A204.1 (cell line): ENCODE measurements at regions not wholly inside any gene's neighbourhood (a gene's known extent, or its start where the extent isn't known, plus 50 kb on each side); places are given as distances from the start of the nearest gene placed in this dataset.
A peak's percentile ranks its signal among the peaks of the same experiment; 100 is the strongest.
"Not testable (repeated sequence)": the region's sequence is repeated elsewhere in the genome, so short reads cannot be mapped to it uniquely, and the experiment has no call there.

Experiments
- FAIRE-seq: peaks from 2 replicates; lab custom pipeline; 2012; peaks lifted over from hg19 to GRCh38; lab: Jason Lieb, UNC

- FAIRE-seq = no peak
These were observed 1495.2 kb downstream of the MAT2B start for GRCh38 chr5:165000479-165001190.

- no peak for FAIRE-seq
These were observed 1497.9 kb downstream of the MAT2B start for GRCh38 chr5:165003283-165003682.

- no peak for FAIRE-seq
These were observed 1498.8 kb downstream of the MAT2B start for GRCh38 chr5:165004175-165004574.

- FAIRE-seq = no peak
These were observed 1509.0 kb downstream of the MAT2B start for GRCh38 chr5:165014439-165014838.

- no peak for FAIRE-seq
These were observed 1509.7 kb downstream of the MAT2B start for GRCh38 chr5:165015126-165015525.

- no peak for FAIRE-seq
These were observed 1510.1 kb downstream of the MAT2B start for GRCh38 chr5:165015547-165015946.

GRCh38 chr5:165026971-165027370 is 1521.6 kb downstream of the MAT2B start:
- FAIRE-seq = no peak

- no peak for FAIRE-seq
These were observed 1522.9 kb downstream of the MAT2B start for GRCh38 chr5:165028356-165028755.

- no peak for FAIRE-seq
These were observed 1523.9 kb downstream of the MAT2B start for GRCh38 chr5:165029099-165029870.

GRCh38 chr5:165030971-165031370 is 1525.6 kb downstream of the MAT2B start:
- no peak for FAIRE-seq

- FAIRE-seq = no peak
These were observed 1526.0 kb downstream of the MAT2B start for GRCh38 chr5:165031371-165031770.

- FAIRE-seq = no peak
These were observed 1530.1 kb downstream of the MAT2B start for GRCh38 chr5:165035520-165035919.

- FAIRE-seq = no peak
These were observed 1534.3 kb downstream of the MAT2B start for GRCh38 chr5:165039748-165040147.

GRCh38 chr5:165045941-165046340 is 1540.5 kb downstream of the MAT2B start:
- FAIRE-seq = not testable (repeated sequence)

GRCh38 chr5:165055476-165055875 is 1550.1 kb downstream of the MAT2B start:
- FAIRE-seq = no peak

GRCh38 chr5:165057145-165057544 is 1551.7 kb downstream of the MAT2B start:
- no peak for FAIRE-seq

- FAIRE-seq = no peak
These were observed 1561.4 kb downstream of the MAT2B start for GRCh38 chr5:165066751-165067385.

- no peak for FAIRE-seq
These were observed 1571.3 kb downstream of the MAT2B start for GRCh38 chr5:165076686-165077085.

- FAIRE-seq = no peak
These were observed 1574.0 kb downstream of the MAT2B start for GRCh38 chr5:165079389-165079788.

GRCh38 chr5:165083394-165083793 is 1578.0 kb downstream of the MAT2B start:
- FAIRE-seq = no peak

- FAIRE-seq = no peak
These were observed 1581.0 kb downstream of the MAT2B start for GRCh38 chr5:165086465-165086864.

GRCh38 chr5:165094782-165095181 is 1589.4 kb downstream of the MAT2B start:
- FAIRE-seq = peak; percentile 89

GRCh38 chr5:165101709-165102108 is 1596.3 kb downstream of the MAT2B start:
- no peak for FAIRE-seq
